Stomach (tissue), 4 donors: ENCODE measurements at regions not wholly inside any gene's neighbourhood (a gene's known extent, or its start where the extent isn't known, plus 50 kb on each side); places are given as distances from the start of the nearest gene placed in this dataset.

Source experiments
- CTCF ChIP-seq, 7 experiments: fragments of 450-650 bp in 4 of 7; fragments of 200-600 bp in 3 of 7; sonication (generic) in 3 of 7; IDR thresholded peaks; one replicate each; pipeline ENCODE4 v1.5.1; 2016 to 2019; ENCODE audit warnings: antibody characterized with exemption in 7 of 7, control low read depth in 2 of 7, mild to moderate bottlenecking in 1 of 7
- EP300 ChIP-seq: sonication (generic); formaldehyde crosslinking; IDR thresholded peaks from one replicate; pipeline ENCODE4 v1.6.1; 2017; ENCODE audit warnings: antibody characterized with exemption
- POLR2A ChIP-seq, 4 donors: fragments of 450-650 bp; IDR thresholded peaks; one replicate each; pipeline ENCODE4 v1.6.1; 2016; ENCODE audit warnings: antibody characterized with exemption in 4 of 4, control low read depth in 2 of 4, mild to moderate bottlenecking in 1 of 4, moderate library complexity in 1 of 4
- POLR2AphosphoS5 ChIP-seq, 3 donors: sonication (generic); formaldehyde crosslinking; IDR thresholded peaks; one replicate each; pipeline ENCODE4 v1.6.1; 2016; ENCODE audit warnings: antibody characterized with exemption in 3 of 3

DNA sequence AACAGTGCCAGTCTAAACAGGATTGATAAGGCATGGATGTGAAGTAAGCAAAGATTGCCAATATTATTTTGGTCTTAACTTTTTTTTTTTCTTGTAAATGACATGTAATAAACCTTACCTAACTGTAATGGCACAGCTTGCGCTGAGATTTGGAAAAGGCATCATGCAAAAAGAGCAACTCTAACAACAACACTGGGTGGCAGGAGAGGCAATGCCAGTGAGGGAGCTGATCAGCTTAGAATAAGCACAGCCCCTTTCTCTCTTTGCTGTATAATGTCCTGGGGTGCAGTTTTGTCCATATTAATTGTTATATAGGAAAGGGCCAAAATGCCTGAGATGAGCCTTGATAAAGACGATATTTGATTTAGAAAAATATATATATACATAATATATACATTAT lies 1589.7 kb upstream of the FLRT2 start:
- TF ChIP-seq POLR2A (IDR thresholded peaks at IDR 0.05) (no peak), POLR2AphosphoS5 (IDR thresholded peaks at IDR 0.05) (no peak), CTCF (IDR thresholded peaks at IDR 0.05) (no peak), EP300 (no peak)
